ENCODE measurements at regions not wholly inside any gene's neighbourhood (a gene's known extent, or its start where the extent isn't known, plus 50 kb on each side); places are given as distances from the start of the nearest gene placed in this dataset.
"Not testable (repeated sequence)": the region's sequence is repeated elsewhere in the genome, so short reads cannot be mapped to it uniquely, and the experiment has no call there.

- TF ChIP-seq CTCF, POLR2A (IDR thresholded peaks at IDR 0.05): not testable (repeated sequence)
Measured at GRCh38 chr5:101040002-101040401, 136.9 kb upstream of the ST8SIA4 start.

Measured in adrenal gland (tissue), 5 donors.